Activated CD4-positive, alpha-beta T cell treated with anti-CD3 and anti-CD28 coated beads, Interleukin-2, Interleukin-4, amounts not matched to agents 100 ng/mL and 50 ng/mL, durations not matched to agents 16 hours and 8 hours (primary cell): ENCODE measurements at regions not wholly inside any gene's neighbourhood (a gene's known extent, or its start where the extent isn't known, plus 50 kb on each side); places are given as distances from the start of the nearest gene placed in this dataset.
A peak's percentile ranks its signal among the peaks of the same experiment; 100 is the strongest.
"Not testable (repeated sequence)": the region's sequence is repeated elsewhere in the genome, so short reads cannot be mapped to it uniquely, and the experiment has no call there.

ENCODE experiments used
- DNase-seq: peaks from one replicate; pipeline ENCODE4 v3.0.0-alpha.2; 2020; ENCODE audit warnings: low spot score

DNA sequence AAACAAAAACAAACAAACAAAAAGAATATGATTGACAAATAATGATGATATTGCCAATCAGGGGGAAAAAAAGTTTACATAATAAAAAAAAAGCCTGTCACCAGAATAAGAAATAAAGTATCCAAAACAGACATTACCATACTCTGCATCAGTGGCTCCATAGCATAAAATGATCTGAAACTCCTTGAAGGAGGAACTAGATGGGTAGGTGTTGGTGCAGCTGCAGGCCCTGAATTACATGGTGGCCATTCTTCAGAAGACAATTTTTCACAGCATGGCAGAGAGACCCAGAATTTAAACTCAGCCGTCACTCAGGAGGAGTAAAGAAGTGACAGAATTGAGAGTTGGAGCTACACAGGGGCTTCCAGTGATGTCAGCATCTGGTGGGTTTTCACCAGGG, 60.2 kb downstream of the GLUL start:
- DNase-seq, result no peak

- no peak for DNase-seq
These were observed 61.3 kb downstream of the GLUL start for GRCh38 chr1:182330303-182330702.

DNA sequence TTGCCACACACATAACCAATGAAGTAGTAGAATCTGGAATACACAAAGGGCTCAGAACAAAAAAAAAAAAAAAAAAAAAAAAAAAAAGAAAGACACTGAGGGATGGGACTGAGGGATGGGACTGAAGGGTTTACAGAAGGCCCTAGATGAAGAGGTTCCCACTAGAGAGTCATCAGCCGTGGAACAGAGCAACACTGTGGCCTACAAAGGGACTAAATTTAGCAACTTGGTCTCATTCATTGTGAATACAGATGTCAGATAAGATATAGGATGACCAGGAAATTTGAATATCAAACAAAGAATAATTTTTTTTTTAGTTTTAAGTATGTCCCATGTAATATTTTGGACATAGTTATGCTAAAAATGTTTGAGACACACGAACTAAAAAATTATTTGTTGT, 62.1 kb downstream of the GLUL start:
- DNase-seq, result no peak

DNA sequence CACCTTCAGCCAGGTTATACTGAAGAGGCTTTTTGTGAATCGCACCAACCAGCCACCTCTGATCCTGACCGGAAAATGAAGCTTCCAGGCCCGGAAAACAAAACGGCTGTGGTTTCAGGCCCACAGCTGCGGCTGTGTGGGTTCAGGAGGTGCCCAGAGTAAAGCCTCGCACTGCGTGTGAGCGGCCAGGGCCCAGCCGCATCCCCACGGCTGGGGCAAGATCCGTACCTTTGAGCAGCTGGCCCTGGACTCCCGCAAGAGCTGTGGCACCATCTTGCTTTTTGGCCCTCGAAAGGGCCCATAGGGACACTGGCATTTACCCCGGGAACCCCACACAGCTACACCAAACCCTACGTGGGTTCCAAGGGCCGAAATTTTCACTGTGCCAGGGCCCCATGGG, 63.0 kb downstream of the GLUL start:
- no peak for DNase-seq

GRCh38 chr1:182325339-182325738, 66.3 kb downstream of the GLUL start:
- no peak for DNase-seq

- not testable (repeated sequence) for DNase-seq
These were observed 70.1 kb downstream of the GLUL start for GRCh38 chr1:182321532-182321931.

DNA sequence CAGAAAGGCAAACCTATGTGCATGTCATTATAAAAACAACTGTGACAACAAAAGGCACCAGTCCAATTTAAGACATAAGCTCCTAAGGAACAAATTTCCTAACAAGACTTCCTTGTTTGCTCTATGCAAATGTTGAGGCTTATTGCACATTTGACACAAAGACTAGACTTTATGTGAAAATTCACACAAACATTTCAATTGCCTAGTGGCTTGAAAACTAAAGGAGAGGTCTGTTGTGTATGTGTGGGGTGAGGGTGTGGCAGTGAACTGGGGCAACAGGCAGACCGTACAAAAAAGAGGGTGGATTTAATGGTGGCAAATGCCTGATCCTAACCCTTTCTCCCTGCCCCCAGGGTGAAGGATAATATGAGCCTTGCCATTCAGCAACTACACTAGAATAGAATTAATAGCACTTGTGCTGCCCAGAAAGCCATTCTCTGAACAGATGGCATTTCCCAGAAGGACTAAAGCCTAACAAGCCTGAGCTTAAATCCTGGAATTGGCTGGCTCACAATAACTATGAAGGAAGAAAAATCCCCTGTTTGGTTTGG, 73.9 kb downstream of the GLUL start:
- DNase-seq, result no peak

DNA sequence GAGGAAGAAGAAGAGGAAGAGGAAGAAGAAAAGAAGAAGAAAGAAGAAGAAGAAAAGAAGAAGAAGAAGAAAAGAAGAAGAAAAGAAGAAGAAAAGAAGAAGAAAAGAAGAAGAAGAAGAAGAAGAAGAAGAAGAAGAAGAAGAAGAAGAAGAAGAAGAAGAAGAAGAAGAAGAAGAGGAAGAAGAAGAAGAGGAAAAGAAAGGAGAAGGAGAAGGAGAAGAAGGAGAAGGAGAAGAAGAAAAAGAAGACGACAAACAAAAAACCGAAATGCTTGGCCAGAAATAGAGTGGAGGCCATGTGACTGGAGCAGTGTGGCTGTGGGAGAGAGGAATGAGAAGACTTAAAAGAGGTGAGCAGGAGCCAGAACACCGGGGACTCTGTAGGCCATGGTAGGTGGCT, 75.1 kb downstream of the GLUL start:
- not testable (repeated sequence) for DNase-seq

DNA sequence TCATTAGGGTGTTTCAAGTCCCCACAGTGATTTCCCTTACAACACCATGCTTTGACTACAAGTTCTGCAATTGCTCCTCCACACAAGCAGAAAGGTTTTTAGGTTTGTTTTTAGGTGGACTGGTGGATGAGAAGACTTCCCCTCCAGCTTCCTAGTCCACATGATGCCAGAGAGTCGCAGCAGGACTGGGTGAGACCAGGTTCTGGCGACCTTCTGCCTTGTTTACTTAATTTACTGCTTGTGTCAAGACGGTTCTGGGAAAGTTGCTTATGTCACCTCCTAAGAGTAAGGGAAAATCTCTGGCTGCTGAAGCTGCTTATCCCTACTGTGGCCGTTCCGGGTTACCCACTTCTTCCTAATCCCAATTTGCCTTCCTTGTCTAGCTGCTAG, 76.4 kb downstream of the GLUL start:
- no peak for DNase-seq

GRCh38 chr1:182309631-182310351, 81.8 kb downstream of the GLUL start:
- no peak for DNase-seq

DNA sequence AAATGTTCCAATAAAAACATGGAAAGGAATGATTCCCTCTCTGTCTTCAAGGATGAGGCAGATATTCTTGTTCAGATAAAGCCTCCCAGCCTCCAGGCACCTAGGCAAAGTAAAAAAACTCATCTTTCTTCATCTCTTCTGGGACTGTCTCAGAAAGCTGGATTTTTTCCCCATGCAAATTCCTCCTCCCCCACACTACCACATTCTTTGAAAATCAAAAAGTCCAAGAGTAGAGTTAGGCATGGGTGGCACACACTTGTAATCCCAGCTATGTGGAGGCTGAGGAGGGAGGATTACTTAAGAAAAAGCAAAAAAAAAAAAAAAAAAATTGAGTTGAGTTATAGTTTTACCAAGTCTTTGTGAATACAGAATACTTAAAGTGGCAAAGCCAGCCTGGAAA, 82.8 kb downstream of the GLUL start:
- DNase-seq, result no peak

GRCh38 chr1:182307486-182307885, 84.1 kb downstream of the GLUL start:
- DNase-seq, result not testable (repeated sequence)

DNA sequence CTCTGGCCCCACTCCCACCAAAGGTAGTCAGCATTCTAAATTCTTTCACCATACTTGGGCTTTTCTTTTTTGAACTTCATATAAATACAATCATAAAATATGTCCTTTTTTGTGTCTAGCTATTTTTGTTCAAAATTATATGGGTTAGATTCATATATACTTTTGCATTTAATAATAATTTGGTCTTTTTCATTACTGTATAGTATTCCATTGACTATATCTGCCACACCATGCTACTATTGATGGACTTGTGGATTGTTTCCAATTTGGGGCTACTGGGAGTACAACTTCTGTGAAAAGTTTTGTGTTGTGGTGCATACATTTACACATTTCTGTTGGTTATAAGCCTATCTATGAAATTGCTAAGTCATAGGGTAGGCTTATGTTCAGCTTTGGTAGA, 85.7 kb downstream of the GLUL start:
- DNase-seq, result no peak

GRCh38 chr1:182304627-182305026, 87.0 kb downstream of the GLUL start:
- no peak for DNase-seq

GRCh38 chr1:182304218-182304617, 87.4 kb downstream of the GLUL start:
- no peak for DNase-seq

DNA sequence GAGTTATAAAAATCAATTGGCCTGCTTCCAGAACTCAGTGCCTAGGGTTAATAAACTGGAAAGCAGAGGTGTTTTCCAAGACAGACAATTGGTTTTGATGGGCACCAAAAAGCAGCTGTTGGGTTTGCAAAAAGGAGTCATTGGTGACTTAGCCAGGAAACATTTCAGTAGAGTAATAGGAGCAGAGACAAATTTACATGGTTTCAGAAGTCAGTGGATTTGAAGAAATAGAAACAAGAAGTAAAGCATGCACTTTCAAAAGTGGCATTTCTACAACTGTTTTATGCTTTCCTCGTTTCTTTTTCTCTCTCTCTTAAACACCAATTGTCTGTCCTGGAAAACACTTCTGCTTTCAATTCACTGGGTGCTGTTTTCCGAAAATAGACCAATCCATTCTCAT, 87.8 kb downstream of the GLUL start:
- no peak for DNase-seq

DNA sequence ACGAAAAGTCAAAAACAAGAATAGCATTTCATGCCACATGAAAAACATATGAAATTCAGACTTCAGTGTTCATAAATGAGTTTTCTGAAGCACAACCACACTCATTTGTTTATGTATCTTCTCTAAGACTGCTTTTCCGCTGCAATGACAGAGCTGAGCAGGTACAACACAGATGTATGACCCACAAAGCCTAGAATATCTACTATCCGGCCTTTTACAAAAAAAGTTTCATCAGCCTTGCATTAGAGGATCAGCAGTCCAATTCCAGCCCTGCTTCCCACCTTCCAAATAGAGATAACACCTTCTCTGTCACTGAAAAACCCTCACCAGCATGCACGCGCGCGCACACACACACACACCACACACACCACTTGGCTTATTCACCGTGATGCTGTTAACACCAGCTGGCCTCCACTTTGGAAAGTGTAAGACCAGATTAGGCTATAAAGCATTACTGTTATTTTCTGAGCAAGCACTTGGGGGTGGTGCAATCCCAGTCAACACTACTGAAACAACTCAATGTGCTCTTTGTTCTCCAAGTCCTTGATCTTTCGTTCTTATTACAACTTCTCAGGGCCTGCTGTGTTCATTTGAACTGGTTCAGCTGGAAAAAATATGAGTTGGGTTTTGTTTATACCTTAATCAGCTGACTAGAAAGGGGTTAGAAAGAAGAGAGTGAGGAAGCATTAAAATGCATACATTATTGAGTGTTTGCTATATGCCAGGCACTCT, 90.0 kb downstream of the GLUL start:
- DNase-seq, result peak; percentile 65

- DNase-seq, result peak; percentile 72
These were observed 90.6 kb downstream of the GLUL start for GRCh38 chr1:182301026-182301436.

GRCh38 chr1:182299728-182300616, 91.6 kb downstream of the GLUL start:
- peak; percentile 42 for DNase-seq

DNA sequence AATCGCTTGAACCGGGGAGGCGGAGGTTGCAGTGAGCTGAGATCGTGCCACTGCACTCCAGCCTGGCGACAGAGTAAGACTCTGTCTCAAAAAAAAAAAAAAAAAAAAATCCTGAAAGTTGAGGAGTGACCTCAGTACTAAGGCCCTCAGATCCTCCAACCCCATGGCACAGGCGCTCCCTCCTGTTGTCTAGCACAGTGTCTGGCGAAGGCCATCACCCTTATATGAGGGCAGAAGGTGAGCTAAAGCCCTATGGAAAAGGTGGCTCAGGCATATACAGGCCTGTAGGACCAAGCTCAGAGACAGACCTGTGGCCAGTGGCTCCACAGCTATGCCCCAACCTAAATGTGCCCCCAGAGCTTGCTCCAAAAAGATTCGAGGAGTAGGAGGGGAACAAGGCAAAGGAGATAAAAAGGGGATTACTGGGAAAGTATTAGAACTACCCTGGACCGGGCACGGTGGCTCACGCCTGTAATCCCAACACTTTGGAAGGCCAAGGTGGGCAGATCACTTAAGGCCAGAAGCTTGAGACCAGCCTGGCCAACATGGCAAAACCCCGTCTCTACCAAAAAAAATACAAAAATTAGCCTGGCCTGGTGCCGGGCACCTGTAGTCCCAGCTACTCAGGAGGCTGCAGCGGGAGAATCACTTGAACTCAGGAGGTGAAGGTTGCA, 92.4 kb downstream of the GLUL start:
- DNase-seq, result not testable (repeated sequence)

DNA sequence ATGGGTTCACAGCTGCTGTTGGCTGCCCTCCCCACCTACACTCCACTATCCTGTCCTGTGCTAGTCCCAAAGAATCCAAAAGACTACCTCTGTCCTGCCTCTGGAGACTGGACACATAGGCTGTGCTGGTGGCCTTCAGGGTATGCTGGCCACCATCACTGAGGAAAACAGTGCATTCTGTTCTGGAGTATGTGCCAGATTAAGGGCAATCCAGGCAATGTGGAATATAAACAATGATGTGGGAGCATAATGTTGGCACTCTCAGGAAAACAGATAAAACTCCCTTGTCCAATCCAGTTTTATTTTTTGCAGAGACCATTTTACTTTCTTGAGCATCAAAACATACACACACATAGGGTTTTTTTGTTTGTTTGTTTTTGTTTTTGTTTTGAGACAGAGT, 94.3 kb downstream of the GLUL start:
- DNase-seq, result no peak

- no peak for DNase-seq
These were observed 95.9 kb downstream of the GLUL start for GRCh38 chr1:182295697-182296096.
